ENCODE measurements at regions not wholly inside any gene's neighbourhood (a gene's known extent, or its start where the extent isn't known, plus 50 kb on each side); places are given as distances from the start of the nearest gene placed in this dataset.

DNA sequence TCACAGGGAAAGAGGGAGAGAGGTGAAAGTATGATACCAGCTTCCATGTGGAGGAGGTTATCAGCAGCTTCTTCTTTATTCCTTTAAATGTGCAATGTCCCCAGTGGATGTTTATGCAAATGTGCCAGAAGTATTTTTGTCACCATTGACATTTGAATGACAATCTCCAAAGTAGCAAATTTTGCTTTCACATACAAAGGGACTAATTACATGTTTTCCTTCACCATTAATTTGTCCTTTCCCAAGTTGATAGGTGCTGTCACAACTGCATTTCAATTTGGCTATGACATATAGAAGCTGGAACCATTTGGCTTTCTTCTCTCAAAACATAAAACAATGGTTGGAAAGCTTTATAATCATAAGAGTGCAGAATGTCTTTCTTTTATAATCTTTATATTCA is 469.0 kb upstream of the NWD2 start:
- H3K27me3 Mint-ChIP-seq, result no peaks in the 10 kb centered on the region
- ATAC-seq (no peak), DNase-seq (ENCODE audit: low spot score) (no peak)
- peaks cover 5% of the 10 kb centered on the region for H3K9me3 Mint-ChIP-seq
- no peaks in the 10 kb centered on the region for H3K4me1 Mint-ChIP-seq (ENCODE audit: low read depth in 2 of 2)
- no peak overlapping the region for H3K4me3 Mint-ChIP-seq
- H3K27ac Mint-ChIP-seq, result no peak overlapping the region
- no peaks in the 10 kb centered on the region for H3K36me3 Mint-ChIP-seq

DNA sequence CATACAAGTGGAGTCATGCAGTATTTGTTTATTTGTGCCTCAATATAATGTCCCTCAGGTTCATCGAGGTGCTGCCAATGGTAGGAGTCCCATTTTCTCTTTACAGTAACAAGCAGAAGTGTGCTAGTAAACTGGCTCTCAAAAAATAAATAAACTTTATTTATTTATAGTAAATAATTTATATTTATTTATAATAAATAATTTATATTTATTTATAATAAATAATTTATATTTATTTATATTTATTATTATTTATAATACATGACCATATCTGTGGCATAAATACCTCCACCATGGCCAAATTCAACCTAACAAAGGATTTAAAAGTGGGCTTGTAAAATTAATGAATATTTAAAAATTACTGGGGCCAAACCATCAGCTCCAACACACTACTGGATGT is 464.9 kb upstream of the NWD2 start:
- Mint-ChIP-seq H3K36me3 (no peaks in the 10 kb centered on the region), H3K27ac (no peak overlapping the region), H3K4me3 (no peak overlapping the region), H3K27me3 (no peaks in the 10 kb centered on the region), H3K9me3 (peaks cover 8% of the 10 kb centered on the region), H3K4me1 (ENCODE audit: low read depth in 2 of 2) (no peaks in the 10 kb centered on the region)
- DNase-seq (ENCODE audit: low spot score) (no peak), ATAC-seq (no peak)

DNA sequence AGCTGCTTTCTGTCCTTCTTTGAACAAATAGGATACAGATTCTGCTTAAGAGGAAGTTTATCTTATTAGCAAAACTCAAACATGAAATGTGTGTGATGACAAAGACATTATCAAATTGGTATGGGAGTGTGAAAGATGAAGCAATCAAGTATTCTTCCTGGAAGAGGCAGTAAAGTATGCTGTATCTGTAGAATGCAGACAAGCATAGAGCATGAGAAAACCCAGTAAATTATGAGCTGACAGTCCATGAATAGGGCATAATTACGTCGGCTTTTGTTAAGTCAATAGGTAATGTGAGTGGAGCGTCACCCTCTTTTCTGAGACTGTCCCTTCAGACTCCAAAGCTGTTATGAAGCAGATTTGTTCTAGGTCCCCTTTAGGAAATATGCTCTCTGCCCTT is 458.6 kb upstream of the NWD2 start:
- Mint-ChIP-seq H3K9me3 (peaks cover 3% of the 10 kb centered on the region), H3K27me3 (no peaks in the 10 kb centered on the region), H3K27ac (no peak overlapping the region), H3K4me1 (ENCODE audit: low read depth in 2 of 2) (no peaks in the 10 kb centered on the region), H3K36me3 (no peaks in the 10 kb centered on the region), H3K4me3 (no peak overlapping the region)
- no peak for DNase-seq (ENCODE audit: low spot score)
- no peak for ATAC-seq

DNA sequence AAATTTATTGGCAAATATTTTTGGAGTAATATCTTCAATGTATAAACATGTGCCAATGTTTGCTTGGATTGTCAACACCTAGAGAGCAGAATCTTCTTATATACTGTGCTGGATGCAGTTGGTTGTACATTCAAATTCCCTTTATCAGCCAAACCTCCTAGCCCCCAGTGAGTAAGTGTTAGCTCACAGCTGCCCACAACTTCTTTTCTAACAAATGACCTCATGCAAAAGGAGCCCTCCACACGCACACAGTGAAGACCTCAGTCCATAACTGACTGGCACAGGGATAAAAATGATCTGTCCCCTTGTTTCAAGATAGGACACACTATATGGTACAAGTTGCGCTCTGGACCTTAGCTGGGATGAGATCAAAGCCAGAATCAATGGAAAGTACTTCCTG is 458.0 kb upstream of the NWD2 start:
- peaks cover 3% of the 10 kb centered on the region for H3K9me3 Mint-ChIP-seq
- ATAC-seq, result no peak

GRCh38 chr4:36794716-36795115 is 449.8 kb upstream of the NWD2 start:
- Mint-ChIP-seq H3K9me3 (peaks cover 11% of the 10 kb centered on the region), H3K4me3 (no peak overlapping the region), H3K27ac (no peak overlapping the region), H3K27me3 (no peaks in the 10 kb centered on the region), H3K4me1 (ENCODE audit: low read depth in 2 of 2) (no peaks in the 10 kb centered on the region), H3K36me3 (no peaks in the 10 kb centered on the region)
- no peak for DNase-seq (ENCODE audit: low spot score)
- ATAC-seq, result no peak

More for the DNA sequence above, 458.0 kb upstream of the NWD2 start:
- H3K4me3 Mint-ChIP-seq, result no peak overlapping the region
- H3K4me1 Mint-ChIP-seq (ENCODE audit: low read depth in 2 of 2), result no peaks in the 10 kb centered on the region
- no peaks in the 10 kb centered on the region for H3K27me3 Mint-ChIP-seq
- no peaks in the 10 kb centered on the region for H3K36me3 Mint-ChIP-seq
- no peak overlapping the region for H3K27ac Mint-ChIP-seq
- DNase-seq (ENCODE audit: low spot score), result no peak

GRCh38 chr4:36812149-36812548 is 432.4 kb upstream of the NWD2 start:
- ATAC-seq (no peak), DNase-seq (ENCODE audit: low spot score) (no peak)
- no peak overlapping the region for H3K27ac Mint-ChIP-seq
- no peaks in the 10 kb centered on the region for H3K27me3 Mint-ChIP-seq
- no peaks in the 10 kb centered on the region for H3K36me3 Mint-ChIP-seq
- H3K9me3 Mint-ChIP-seq, result peaks cover 8% of the 10 kb centered on the region
- no peak overlapping the region for H3K4me3 Mint-ChIP-seq
- no peaks in the 10 kb centered on the region for H3K4me1 Mint-ChIP-seq (ENCODE audit: low read depth in 2 of 2)

GRCh38 chr4:36815536-36815935 is 429.0 kb upstream of the NWD2 start:
- no peak overlapping the region for H3K27ac Mint-ChIP-seq
- H3K4me1 Mint-ChIP-seq (ENCODE audit: low read depth in 2 of 2), result no peaks in the 10 kb centered on the region
- ATAC-seq (no peak), DNase-seq (ENCODE audit: low spot score) (no peak)
- no peak overlapping the region for H3K4me3 Mint-ChIP-seq
- H3K27me3 Mint-ChIP-seq, result no peaks in the 10 kb centered on the region
- peaks cover 14% of the 10 kb centered on the region for H3K9me3 Mint-ChIP-seq
- no peaks in the 10 kb centered on the region for H3K36me3 Mint-ChIP-seq

DNA sequence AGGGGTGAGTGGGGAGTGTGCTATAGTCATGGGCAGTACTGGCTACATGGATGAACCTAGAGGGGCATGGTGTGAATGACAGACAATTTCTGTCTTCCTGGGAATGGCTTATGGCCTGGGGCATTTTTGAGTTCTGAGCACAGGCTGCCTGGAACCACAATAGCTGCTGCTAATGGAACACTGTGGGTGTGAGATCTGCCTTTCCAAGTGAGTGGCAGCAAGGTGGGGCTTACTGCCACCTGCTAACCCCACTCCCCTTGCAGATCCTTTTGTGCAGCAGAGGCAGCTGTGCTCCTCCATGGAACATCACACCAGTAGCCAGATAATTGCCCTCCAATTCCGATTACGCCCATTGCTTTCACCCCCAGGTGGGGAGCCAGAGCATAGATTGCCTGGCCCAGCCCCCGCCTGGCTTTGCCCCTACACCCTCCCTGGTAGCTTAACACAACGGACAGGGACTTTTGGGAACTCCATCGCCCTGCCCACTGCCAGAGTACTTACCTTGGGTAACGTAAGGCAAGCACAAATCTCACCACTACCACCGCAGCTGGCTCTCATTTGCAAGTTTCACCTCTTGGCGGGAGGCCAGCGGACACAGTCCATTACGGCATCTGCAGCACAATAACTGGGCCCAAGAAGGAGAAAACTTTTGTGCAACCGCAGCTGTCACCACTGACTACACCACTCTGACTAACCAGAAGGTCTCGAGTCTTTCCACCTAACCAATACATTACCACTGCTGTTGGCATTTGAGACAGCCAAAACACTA is 421.2 kb upstream of the NWD2 start:
- Mint-ChIP-seq H3K36me3 (no peaks in the 10 kb centered on the region), H3K4me3 (no peak overlapping the region), H3K4me1 (ENCODE audit: low read depth in 2 of 2) (no peaks in the 10 kb centered on the region), H3K27me3 (no peaks in the 10 kb centered on the region), H3K27ac (no peak overlapping the region), H3K9me3 (peaks cover 10% of the 10 kb centered on the region)
- no peak for DNase-seq (ENCODE audit: low spot score)
- ATAC-seq, result no peak

GRCh38 chr4:36824682-36825081 is 419.9 kb upstream of the NWD2 start:
- H3K9me3 Mint-ChIP-seq, result peaks cover 10% of the 10 kb centered on the region
- no peak overlapping the region for H3K4me3 Mint-ChIP-seq
- H3K27me3 Mint-ChIP-seq, result no peaks in the 10 kb centered on the region
- H3K4me1 Mint-ChIP-seq (ENCODE audit: low read depth in 2 of 2), result no peaks in the 10 kb centered on the region
- H3K27ac Mint-ChIP-seq, result no peak overlapping the region
- DNase-seq (ENCODE audit: low spot score) (no peak), ATAC-seq (no peak)
- H3K36me3 Mint-ChIP-seq, result no peaks in the 10 kb centered on the region

DNA sequence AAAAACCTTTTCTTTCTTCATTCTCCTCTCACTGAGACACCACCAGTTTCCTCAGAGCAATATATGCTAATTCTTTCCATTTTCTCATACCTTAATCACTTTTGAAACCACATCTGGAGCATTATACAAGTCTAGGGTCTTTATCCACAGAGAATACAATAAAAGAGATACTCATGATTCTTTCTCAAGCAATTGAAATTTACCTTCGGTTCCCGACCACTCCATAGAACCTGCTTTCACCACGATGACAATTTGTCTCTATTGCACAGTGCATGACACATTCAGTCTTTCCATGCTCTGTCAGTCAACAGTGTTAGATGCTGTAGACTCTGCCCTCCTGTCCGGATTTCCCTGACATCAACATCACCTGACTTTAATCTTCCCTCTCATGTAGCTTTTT is 409.3 kb upstream of the NWD2 start:
- Mint-ChIP-seq H3K27ac (no peak overlapping the region), H3K4me3 (no peak overlapping the region), H3K4me1 (ENCODE audit: low read depth in 2 of 2) (no peaks in the 10 kb centered on the region), H3K9me3 (peaks cover 7% of the 10 kb centered on the region), H3K36me3 (no peaks in the 10 kb centered on the region), H3K27me3 (no peaks in the 10 kb centered on the region)
- ATAC-seq (no peak), DNase-seq (ENCODE audit: low spot score) (no peak)

GRCh38 chr4:36841583-36842326 is 402.8 kb upstream of the NWD2 start:
- DNase-seq (ENCODE audit: low spot score), result no peak
- H3K4me3 Mint-ChIP-seq, result no peak overlapping the region
- no peak overlapping the region for H3K27ac Mint-ChIP-seq
- no peaks in the 10 kb centered on the region for H3K36me3 Mint-ChIP-seq
- no peak for ATAC-seq
- H3K4me1 Mint-ChIP-seq (ENCODE audit: low read depth in 2 of 2), result no peaks in the 10 kb centered on the region
- no peaks in the 10 kb centered on the region for H3K27me3 Mint-ChIP-seq
- peaks cover 11% of the 10 kb centered on the region for H3K9me3 Mint-ChIP-seq

GRCh38 chr4:36844448-36844847 is 400.1 kb upstream of the NWD2 start:
- no peak for ATAC-seq
- H3K36me3 Mint-ChIP-seq, result no peaks in the 10 kb centered on the region
- no peak overlapping the region for H3K4me3 Mint-ChIP-seq

DNA sequence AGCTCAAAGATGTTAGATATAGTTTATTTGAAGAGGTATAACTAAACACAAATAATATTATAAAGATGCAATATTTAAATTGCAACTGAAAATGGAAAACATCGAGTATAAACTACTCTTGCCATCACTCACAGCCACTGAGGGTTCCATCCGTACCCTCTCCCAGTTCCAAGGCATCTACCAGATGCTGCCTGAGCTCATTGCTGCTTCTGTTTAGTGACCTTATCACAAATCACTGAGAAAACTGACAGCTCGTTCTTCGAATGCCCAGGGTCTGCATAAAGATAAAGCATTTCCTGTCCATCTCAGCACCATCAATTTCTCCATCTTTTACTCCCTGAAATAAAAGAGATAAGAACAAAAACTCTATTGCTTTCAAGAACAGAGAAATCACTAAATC is 391.7 kb upstream of the NWD2 start:
- ATAC-seq (no peak), DNase-seq (ENCODE audit: low spot score) (no peak)
- H3K27me3 Mint-ChIP-seq, result no peaks in the 10 kb centered on the region
- no peak overlapping the region for H3K4me3 Mint-ChIP-seq
- peaks cover 10% of the 10 kb centered on the region for H3K9me3 Mint-ChIP-seq
- H3K36me3 Mint-ChIP-seq, result no peaks in the 10 kb centered on the region
- no peak overlapping the region for H3K27ac Mint-ChIP-seq
- H3K4me1 Mint-ChIP-seq (ENCODE audit: low read depth in 2 of 2), result no peaks in the 10 kb centered on the region

More at GRCh38 chr4:36844448-36844847, 400.1 kb upstream of the NWD2 start:
- no peaks in the 10 kb centered on the region for H3K4me1 Mint-ChIP-seq (ENCODE audit: low read depth in 2 of 2)
- no peak overlapping the region for H3K27ac Mint-ChIP-seq
- peaks cover 11% of the 10 kb centered on the region for H3K9me3 Mint-ChIP-seq
- no peak for DNase-seq (ENCODE audit: low spot score)
- no peaks in the 10 kb centered on the region for H3K27me3 Mint-ChIP-seq

DNA sequence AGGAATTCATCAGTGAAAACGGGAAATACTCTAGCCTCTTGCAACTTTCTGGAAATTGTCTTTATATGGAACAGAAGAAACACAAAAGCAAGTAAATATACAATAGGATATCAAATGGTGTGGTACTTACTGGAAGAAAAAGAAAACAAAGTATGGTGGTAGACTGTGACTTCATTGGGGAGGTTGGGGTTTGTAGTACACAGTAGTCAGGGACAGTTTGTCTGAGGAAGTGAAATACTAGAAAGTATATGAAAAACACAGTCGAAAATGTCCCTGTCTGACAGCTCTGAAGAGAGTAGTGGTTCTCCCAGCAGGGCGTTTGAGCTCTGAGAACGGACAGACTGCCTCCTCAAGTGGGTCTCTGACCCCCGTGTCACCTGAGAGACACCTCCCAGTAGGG is 390.0 kb upstream of the NWD2 start:
- Mint-ChIP-seq H3K36me3 (no peaks in the 10 kb centered on the region), H3K4me3 (no peak overlapping the region), H3K27ac (no peak overlapping the region), H3K9me3 (peaks cover 10% of the 10 kb centered on the region), H3K27me3 (no peaks in the 10 kb centered on the region), H3K4me1 (ENCODE audit: low read depth in 2 of 2) (no peaks in the 10 kb centered on the region)
- no peak for DNase-seq (ENCODE audit: low spot score)
- ATAC-seq, result no peak

Data from natural killer cell treated with Interleukin-12 subunit alpha and Interleukin-12 subunit beta and Interleukin-15 and Interleukin-18, amount 100 ng/mL, for 72 hours (primary cell).